Mesenchymal stem cell (in vitro differentiated cells and primary cell): ENCODE measurements at regions not wholly inside any gene's neighbourhood (a gene's known extent, or its start where the extent isn't known, plus 50 kb on each side); places are given as distances from the start of the nearest gene placed in this dataset.

ENCODE experiments used
- DNase-seq: peaks from one replicate; pipeline ENCODE4 v3.0.0-alpha.2; 2013
- H2AFZ ChIP-seq: one replicate; pipeline ENCODE4 v1.6.1; 2013; ENCODE audit warnings: low read depth, mild to moderate bottlenecking, control low read depth, inconsistent platforms, low read length, moderate library complexity
- H2AK5ac ChIP-seq: 2 replicates; pipeline ENCODE4 v1.6.1; 2013; ENCODE audit warnings: low read length, moderate library complexity, mild to moderate bottlenecking, inconsistent platforms; ENCODE audit not compliant: severe bottlenecking
- H2BK120ac ChIP-seq: one replicate; pipeline ENCODE4 v1.6.1; 2013; ENCODE audit warnings: low read depth, mild to moderate bottlenecking, inconsistent platforms, low read length, moderate library complexity
- H2BK12ac ChIP-seq, 2 experiments: one replicate each; pipeline ENCODE4 v1.6.1; 2013; ENCODE audit warnings: inconsistent platforms in 2 of 2, low read length in 2 of 2, mild to moderate bottlenecking in 2 of 2, moderate library complexity in 2 of 2, control low read depth in 1 of 2
- H2BK15ac ChIP-seq: one replicate; pipeline ENCODE4 v1.6.1; 2013; ENCODE audit warnings: mild to moderate bottlenecking, low read depth, inconsistent platforms; ENCODE audit not compliant: poor library complexity, severe bottlenecking
- H2BK5ac ChIP-seq: 2 replicates; pipeline ENCODE4 v1.6.1; 2013; ENCODE audit warnings: low read depth, mild to moderate bottlenecking, low read length, control low read depth, inconsistent platforms; ENCODE audit not compliant: poor library complexity, severe bottlenecking
- H3K14ac ChIP-seq, 2 experiments: one replicate each; pipeline ENCODE4 v1.6.1; 2013; ENCODE audit warnings: inconsistent platforms in 2 of 2, low read length in 2 of 2, control low read depth in 1 of 2, mild to moderate bottlenecking in 1 of 2, moderate library complexity in 1 of 2
- H3K18ac ChIP-seq, 2 experiments: one replicate each; pipeline ENCODE4 v1.6.1; 2013; ENCODE audit warnings: inconsistent platforms in 2 of 2, low read length in 2 of 2, control low read depth in 1 of 2, low read depth in 1 of 2, mild to moderate bottlenecking in 1 of 2
- H3K23ac ChIP-seq, 2 experiments: one replicate each; pipeline ENCODE4 v1.6.1; 2013; ENCODE audit warnings: inconsistent platforms in 2 of 2, low read length in 2 of 2, mild to moderate bottlenecking in 2 of 2, moderate library complexity in 2 of 2, control low read depth in 1 of 2
- H3K27ac ChIP-seq: 2 replicates; pipeline ENCODE4 v1.5.1; 2013; ENCODE audit warnings: mild to moderate bottlenecking, moderate library complexity, low read length, control low read depth, inconsistent platforms; ENCODE audit not compliant: poor library complexity, severe bottlenecking
- H3K27me3 ChIP-seq, 2 experiments: 2 replicates each; pipeline versions ENCODE4 v1.6.1 to v1.7.0; 2013; ENCODE audit warnings: low read length in 2 of 2, mild to moderate bottlenecking in 2 of 2, moderate library complexity in 2 of 2, control low read depth in 1 of 2, inconsistent platforms in 1 of 2; ENCODE audit not compliant: control insufficient read depth in 1 of 2, insufficient read depth in 1 of 2
- H3K36me3 ChIP-seq, 2 experiments: 2 replicates each; pipeline versions ENCODE4 v1.6.1 to v1.7.0; 2013; ENCODE audit warnings: low read length in 2 of 2, control low read depth in 1 of 2, inconsistent platforms in 1 of 2, low read depth in 1 of 2, mild to moderate bottlenecking in 1 of 2; ENCODE audit not compliant: insufficient read depth in 2 of 2, control insufficient read depth in 1 of 2
- H3K4ac ChIP-seq, 2 experiments: one replicate each; pipeline ENCODE4 v1.6.1; 2013; ENCODE audit warnings: inconsistent platforms in 2 of 2, low read length in 2 of 2, mild to moderate bottlenecking in 2 of 2, moderate library complexity in 2 of 2, control low read depth in 1 of 2, low read depth in 1 of 2
- H3K4me1 ChIP-seq: 2 replicates; pipeline ENCODE4 v1.6.1; 2013; ENCODE audit warnings: low read depth, low read length, control low read depth; ENCODE audit not compliant: control insufficient read depth, insufficient read depth
- H3K4me2 ChIP-seq: 2 replicates; pipeline ENCODE4 v1.6.1; 2013; ENCODE audit warnings: low read length, mild to moderate bottlenecking, inconsistent platforms; ENCODE audit not compliant: poor library complexity, severe bottlenecking
- H3K4me3 ChIP-seq, 2 experiments: 2 replicates each; pipeline versions ENCODE4 v1.5.1 to v1.7.0; 2013; ENCODE audit warnings: low read length in 2 of 2, mild to moderate bottlenecking in 2 of 2, control low read depth in 1 of 2, low read depth in 1 of 2; ENCODE audit not compliant: insufficient read depth in 1 of 2
- H3K79me1 ChIP-seq: replicated peaks from 2 replicates; pipeline ENCODE4 v1.6.1; 2013; ENCODE audit warnings: mild to moderate bottlenecking, control low read depth, low read length, inconsistent platforms; ENCODE audit not compliant: poor library complexity, severe bottlenecking
- H3K9ac ChIP-seq: 2 replicates; pipeline ENCODE4 v1.7.0; 2013; ENCODE audit warnings: mild to moderate bottlenecking, low read length, moderate library complexity
- H3K9me3 ChIP-seq: 2 replicates; pipeline ENCODE4 v1.7.0; 2013; ENCODE audit warnings: mild to moderate bottlenecking, low read length; ENCODE audit not compliant: control insufficient read depth
- H4K8ac ChIP-seq: one replicate; pipeline ENCODE4 v1.6.1; 2013; ENCODE audit warnings: inconsistent platforms, mild to moderate bottlenecking, low read length, moderate library complexity
- H4K91ac ChIP-seq: one replicate; pipeline ENCODE4 v1.6.1; 2013; ENCODE audit warnings: mild to moderate bottlenecking, low read length, inconsistent platforms
- WGBS: methylation state at CpG from one replicate; pipeline ENCODE4 v1.1.7; 2013; ENCODE audit warnings: mixed read lengths; 5-methylcytosine and 5-hydroxymethylcytosine counted together

DNA sequence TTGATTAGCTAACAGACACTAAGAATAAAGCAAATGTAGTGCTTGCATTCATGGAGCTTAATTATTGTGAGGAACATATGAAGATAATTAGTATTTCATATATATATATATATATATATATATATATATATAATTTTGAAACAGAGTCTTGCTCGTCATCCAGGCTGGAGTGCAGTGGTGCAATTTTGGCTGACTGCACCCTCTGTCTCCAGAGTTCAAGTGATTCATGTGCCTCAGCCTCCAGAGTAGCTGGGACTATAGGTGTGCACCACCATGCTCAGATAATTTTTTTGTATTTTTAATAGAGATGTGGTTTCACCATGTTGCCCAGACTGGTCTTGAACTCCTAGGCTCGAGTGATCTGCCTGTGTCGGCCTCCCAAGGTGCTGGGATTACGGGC is 1091.6 kb upstream of the TMEM132C start:
- H3K9ac ChIP-seq: no peak overlapping the region
- H3K4ac ChIP-seq: no peak overlapping the region
- H2AFZ ChIP-seq: no peak overlapping the region
- H2BK120ac ChIP-seq: no peak overlapping the region
- peaks cover 18% of the 10 kb centered on the region for H3K9me3 ChIP-seq
- no peak overlapping the region for H2BK12ac ChIP-seq
- H2AK5ac ChIP-seq: no peak overlapping the region
- no peak overlapping the region for H2BK5ac ChIP-seq
- no peak overlapping the region for H3K14ac ChIP-seq
- H2BK15ac ChIP-seq: no peak overlapping the region
- no peak overlapping the region for H3K4me3 ChIP-seq
- no peak overlapping the region for H3K23ac ChIP-seq
- no peak overlapping the region for H4K8ac ChIP-seq
- H3K79me1 ChIP-seq: no peaks in the 10 kb centered on the region
- H4K91ac ChIP-seq: no peak overlapping the region
- 67% methylated on average over 1 of the region's 4 CpGs for WGBS
- no peak overlapping the region for H3K4me2 ChIP-seq
- H3K18ac ChIP-seq: no peak overlapping the region
- no peak for DNase-seq
- peaks cover under 1% of the 10 kb centered on the region for H3K4me1 ChIP-seq
- no peak overlapping the region for H3K27ac ChIP-seq
- no peaks in the 10 kb centered on the region for H3K27me3 ChIP-seq
- H3K36me3 ChIP-seq: peaks cover 0 to 33% of the 10 kb centered on the region in 2 experiments

DNA sequence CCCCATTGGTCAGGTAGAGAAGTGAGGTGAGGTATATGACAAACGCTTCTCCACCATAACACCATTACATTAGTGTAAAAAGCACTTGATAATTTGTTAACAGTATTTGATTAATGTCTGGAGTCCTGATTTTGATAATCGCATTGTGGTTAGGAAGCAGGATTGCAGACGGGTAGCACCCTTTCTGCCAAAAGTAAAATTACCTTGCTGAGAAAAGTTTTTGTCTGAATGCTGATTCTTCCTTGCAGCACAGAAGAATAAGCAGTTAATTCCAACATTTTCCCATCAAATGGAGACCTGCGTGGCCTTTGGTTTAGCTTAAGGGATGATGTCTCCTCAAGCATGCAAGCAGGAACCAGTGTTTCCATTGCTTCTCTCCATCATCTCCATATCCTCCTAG is 1090.2 kb upstream of the TMEM132C start:
- 92% methylated on average over 3 of the region's 4 CpGs for WGBS

GRCh38 chr12:127178052-127178451 is 1088.9 kb upstream of the TMEM132C start:
- peak overlapping the region; percentile 12 for H4K91ac ChIP-seq
- H3K27ac ChIP-seq: no peak overlapping the region
- H3K14ac ChIP-seq: no peak overlapping the region
- H3K23ac ChIP-seq: no peak overlapping the region
- H2BK12ac ChIP-seq: no peak overlapping the region
- no peaks in the 10 kb centered on the region for H3K4me1 ChIP-seq
- H2BK15ac ChIP-seq: no peak overlapping the region
- H4K8ac ChIP-seq: no peak overlapping the region
- H2BK120ac ChIP-seq: no peak overlapping the region
- DNase-seq: no peak
- no peak overlapping the region for H3K4me2 ChIP-seq
- no peaks in the 10 kb centered on the region for H3K79me1 ChIP-seq
- H3K9me3 ChIP-seq: peaks cover 18% of the 10 kb centered on the region
- H2AFZ ChIP-seq: no peak overlapping the region
- H3K36me3 ChIP-seq: peaks cover 0 to 31% of the 10 kb centered on the region in 2 experiments
- WGBS: 93% methylated on average over 1 of the region's 5 CpGs
- H3K4ac ChIP-seq: no peak overlapping the region
- H3K18ac ChIP-seq: no peak overlapping the region
- H3K4me3 ChIP-seq: peak overlapping the region in 1 of 2 experiments; percentile 25
- H3K9ac ChIP-seq: peak overlapping the region; percentile 72
- no peak overlapping the region for H2BK5ac ChIP-seq
- no peaks in the 10 kb centered on the region for H3K27me3 ChIP-seq
- H2AK5ac ChIP-seq: no peak overlapping the region

More for the DNA sequence above, 1090.2 kb upstream of the TMEM132C start:
- Histone ChIP-seq H2BK120ac (no peak overlapping the region), H3K4me2 (no peak overlapping the region), H3K9me3 (peaks cover 18% of the 10 kb centered on the region), H3K18ac (no peak overlapping the region), H3K79me1 (no peaks in the 10 kb centered on the region), H3K4me1 (no peaks in the 10 kb centered on the region), H3K9ac (no peak overlapping the region), H4K91ac (no peak overlapping the region), H3K14ac (no peak overlapping the region), H3K27me3 (no peaks in the 10 kb centered on the region), H2AFZ (no peak overlapping the region), H3K23ac (no peak overlapping the region), H2BK12ac (no peak overlapping the region), H4K8ac (no peak overlapping the region), H2BK15ac (no peak overlapping the region), H3K4me3 (peak overlapping the region in 1 of 2 experiments; percentile 25), H3K4ac (no peak overlapping the region), H2AK5ac (no peak overlapping the region), H3K27ac (no peak overlapping the region), H2BK5ac (no peak overlapping the region), H3K36me3 (peaks cover 0 to 33% of the 10 kb centered on the region in 2 experiments)
- DNase-seq: no peak

DNA sequence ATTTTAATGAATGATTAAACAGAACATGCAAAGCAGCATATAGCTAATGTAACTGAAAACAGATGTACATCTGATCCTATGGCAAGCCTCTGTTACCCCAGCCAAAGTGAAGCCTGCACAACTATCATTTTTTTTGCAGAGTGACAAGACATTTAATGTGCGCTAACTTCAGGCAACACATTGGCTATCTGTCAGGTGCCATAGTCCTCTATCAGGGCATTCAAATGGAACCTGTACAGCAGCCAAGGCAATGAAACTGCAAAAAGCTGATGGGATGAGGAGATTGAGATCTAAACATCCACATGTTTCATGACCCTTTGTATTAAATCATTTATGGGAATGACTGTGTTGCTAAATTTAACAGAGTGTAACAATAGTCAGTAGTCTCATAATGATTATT is 1088.5 kb upstream of the TMEM132C start:
- H3K4me2 ChIP-seq: no peak overlapping the region
- no peak overlapping the region for H2BK12ac ChIP-seq
- no peaks in the 10 kb centered on the region for H3K4me1 ChIP-seq
- H3K9ac ChIP-seq: peak overlapping the region; percentile 72
- H3K4ac ChIP-seq: no peak overlapping the region
- H3K14ac ChIP-seq: no peak overlapping the region
- no peak overlapping the region for H4K8ac ChIP-seq
- DNase-seq: no peak
- H2AFZ ChIP-seq: no peak overlapping the region
- no peak overlapping the region for H2AK5ac ChIP-seq
- H3K23ac ChIP-seq: no peak overlapping the region
- no peak overlapping the region for H2BK15ac ChIP-seq
- WGBS: 100% methylated on average over 1 of the region's 1 CpG
- H3K4me3 ChIP-seq: peak overlapping the region in 1 of 2 experiments; percentile 25
- H3K27ac ChIP-seq: no peak overlapping the region
- H3K79me1 ChIP-seq: no peaks in the 10 kb centered on the region
- peaks cover 18% of the 10 kb centered on the region for H3K9me3 ChIP-seq
- peaks cover 0 to 27% of the 10 kb centered on the region in 2 experiments for H3K36me3 ChIP-seq
- H3K18ac ChIP-seq: no peak overlapping the region
- H2BK5ac ChIP-seq: no peak overlapping the region
- H4K91ac ChIP-seq: no peak overlapping the region
- H3K27me3 ChIP-seq: no peaks in the 10 kb centered on the region
- H2BK120ac ChIP-seq: no peak overlapping the region
